ENCODE measurements at regions not wholly inside any gene's neighbourhood (a gene's known extent, or its start where the extent isn't known, plus 50 kb on each side); places are given as distances from the start of the nearest gene placed in this dataset.

- H3K9me3 ChIP-seq (ENCODE audit: control insufficient read depth, low read length, poor library complexity, severe bottlenecking) = no peaks in the 10 kb centered on the region
- no peak overlapping the region for H3K4me3 Mint-ChIP-seq
- no peaks in the 10 kb centered on the region for H3K4me1 Mint-ChIP-seq
- ATAC-seq (no peak), DNase-seq (no peak)
- no peak overlapping the region for H3K27ac Mint-ChIP-seq
- H3K36me3 Mint-ChIP-seq (ENCODE audit: low read depth) = no peaks in the 10 kb centered on the region
- no peaks in the 10 kb centered on the region for H3K27me3 Mint-ChIP-seq
Observed at GRCh38 chr18:26729449-26729848, 136.1 kb downstream of the AQP4 start.

- H3K27ac Mint-ChIP-seq = no peak overlapping the region
Observed at GRCh38 chr18:26729008-26729407, 136.5 kb downstream of the AQP4 start.

GRCh38 chr18:26723981-26724380 is 141.5 kb downstream of the AQP4 start:
- no peak for DNase-seq
- no peak overlapping the region for H3K27ac Mint-ChIP-seq
- H3K36me3 Mint-ChIP-seq (ENCODE audit: low read depth) = no peaks in the 10 kb centered on the region
- no peaks in the 10 kb centered on the region for H3K9me3 ChIP-seq (ENCODE audit: control insufficient read depth, low read length, poor library complexity, severe bottlenecking)
- no peaks in the 10 kb centered on the region for H3K27me3 Mint-ChIP-seq
- no peaks in the 10 kb centered on the region for H3K4me1 Mint-ChIP-seq
- no peak overlapping the region for H3K4me3 Mint-ChIP-seq
- ATAC-seq = no peak

More at GRCh38 chr18:26729008-26729407, 136.5 kb downstream of the AQP4 start:
- Mint-ChIP-seq H3K4me3 (no peak overlapping the region), H3K36me3 (ENCODE audit: low read depth) (no peaks in the 10 kb centered on the region), H3K27me3 (no peaks in the 10 kb centered on the region), H3K4me1 (no peaks in the 10 kb centered on the region)
- ATAC-seq = no peak
- no peak for DNase-seq
- H3K9me3 ChIP-seq (ENCODE audit: control insufficient read depth, low read length, poor library complexity, severe bottlenecking) = no peaks in the 10 kb centered on the region

- Mint-ChIP-seq H3K27ac (no peak overlapping the region), H3K36me3 (ENCODE audit: low read depth) (no peaks in the 10 kb centered on the region), H3K4me1 (no peaks in the 10 kb centered on the region), H3K4me3 (no peak overlapping the region), H3K27me3 (peaks cover 7% of the 10 kb centered on the region)
- ATAC-seq = no peak
- no peaks in the 10 kb centered on the region for H3K9me3 ChIP-seq (ENCODE audit: control insufficient read depth, low read length, poor library complexity, severe bottlenecking)
- DNase-seq = no peak
Observed at GRCh38 chr18:26722565-26722931, 143.0 kb downstream of the AQP4 start.

GRCh38 chr18:26721854-26722564 is 143.5 kb downstream of the AQP4 start:
- Mint-ChIP-seq H3K27me3 (peaks cover 7% of the 10 kb centered on the region), H3K27ac (no peak overlapping the region), H3K4me1 (no peaks in the 10 kb centered on the region), H3K4me3 (no peak overlapping the region), H3K36me3 (ENCODE audit: low read depth) (no peaks in the 10 kb centered on the region)
- H3K9me3 ChIP-seq (ENCODE audit: control insufficient read depth, low read length, poor library complexity, severe bottlenecking) = no peaks in the 10 kb centered on the region
- ATAC-seq = no peak
- DNase-seq = no peak

- no peaks in the 10 kb centered on the region for H3K9me3 ChIP-seq (ENCODE audit: control insufficient read depth, low read length, poor library complexity, severe bottlenecking)
- Mint-ChIP-seq H3K4me3 (no peak overlapping the region), H3K27me3 (peaks cover 7% of the 10 kb centered on the region), H3K36me3 (ENCODE audit: low read depth) (no peaks in the 10 kb centered on the region), H3K4me1 (no peaks in the 10 kb centered on the region), H3K27ac (no peak overlapping the region)
- ATAC-seq (no peak), DNase-seq (no peak)
Observed at GRCh38 chr18:26719896-26720295, 145.6 kb downstream of the AQP4 start.

- Mint-ChIP-seq H3K27ac (no peak overlapping the region), H3K4me1 (no peaks in the 10 kb centered on the region), H3K36me3 (ENCODE audit: low read depth) (no peaks in the 10 kb centered on the region), H3K27me3 (peaks cover 7% of the 10 kb centered on the region), H3K4me3 (no peak overlapping the region)
- no peaks in the 10 kb centered on the region for H3K9me3 ChIP-seq (ENCODE audit: control insufficient read depth, low read length, poor library complexity, severe bottlenecking)
- DNase-seq (no peak), ATAC-seq (no peak)
Observed at GRCh38 chr18:26717123-26717719, 148.3 kb downstream of the AQP4 start.

GRCh38 chr18:26714739-26715138 is 150.8 kb downstream of the AQP4 start:
- H3K4me1 Mint-ChIP-seq = no peaks in the 10 kb centered on the region
- peaks cover 7% of the 10 kb centered on the region for H3K27me3 Mint-ChIP-seq
- DNase-seq (no peak), ATAC-seq (no peak)
- H3K9me3 ChIP-seq (ENCODE audit: control insufficient read depth, low read length, poor library complexity, severe bottlenecking) = no peaks in the 10 kb centered on the region
- H3K36me3 Mint-ChIP-seq (ENCODE audit: low read depth) = no peaks in the 10 kb centered on the region
- no peak overlapping the region for H3K4me3 Mint-ChIP-seq
- no peak overlapping the region for H3K27ac Mint-ChIP-seq

- H3K27ac Mint-ChIP-seq = no peak overlapping the region
- no peaks in the 10 kb centered on the region for H3K4me1 Mint-ChIP-seq
- peaks cover 5% of the 10 kb centered on the region for H3K27me3 Mint-ChIP-seq
- H3K36me3 Mint-ChIP-seq (ENCODE audit: low read depth) = no peaks in the 10 kb centered on the region
- no peak overlapping the region for H3K4me3 Mint-ChIP-seq
- H3K9me3 ChIP-seq (ENCODE audit: control insufficient read depth, low read length, poor library complexity, severe bottlenecking) = no peaks in the 10 kb centered on the region
- ATAC-seq (no peak), DNase-seq (no peak)
Observed at GRCh38 chr18:26711756-26712155, 153.8 kb downstream of the AQP4 start.

- no peaks in the 10 kb centered on the region for H3K36me3 Mint-ChIP-seq (ENCODE audit: low read depth)
- H3K4me1 Mint-ChIP-seq = no peaks in the 10 kb centered on the region
- ATAC-seq (no peak), DNase-seq (no peak)
- peaks cover 5% of the 10 kb centered on the region for H3K27me3 Mint-ChIP-seq
- no peak overlapping the region for H3K4me3 Mint-ChIP-seq
- no peaks in the 10 kb centered on the region for H3K9me3 ChIP-seq (ENCODE audit: control insufficient read depth, low read length, poor library complexity, severe bottlenecking)
- H3K27ac Mint-ChIP-seq = no peak overlapping the region
Observed at GRCh38 chr18:26710470-26711096, 154.9 kb downstream of the AQP4 start.

GRCh38 chr18:26709897-26710296 is 155.6 kb downstream of the AQP4 start:
- no peak overlapping the region for H3K27ac Mint-ChIP-seq
- no peak overlapping the region for H3K4me3 Mint-ChIP-seq
- peaks cover 6% of the 10 kb centered on the region for H3K27me3 Mint-ChIP-seq
- H3K9me3 ChIP-seq (ENCODE audit: control insufficient read depth, low read length, poor library complexity, severe bottlenecking) = no peaks in the 10 kb centered on the region
- DNase-seq = no peak
- H3K36me3 Mint-ChIP-seq (ENCODE audit: low read depth) = no peaks in the 10 kb centered on the region
- ATAC-seq = no peak
- peaks cover 2% of the 10 kb centered on the region for H3K4me1 Mint-ChIP-seq

- H3K27me3 Mint-ChIP-seq = peaks cover 10% of the 10 kb centered on the region
- no peak overlapping the region for H3K27ac Mint-ChIP-seq
- H3K9me3 ChIP-seq (ENCODE audit: control insufficient read depth, low read length, poor library complexity, severe bottlenecking) = no peaks in the 10 kb centered on the region
- no peak overlapping the region for H3K4me3 Mint-ChIP-seq
- no peaks in the 10 kb centered on the region for H3K36me3 Mint-ChIP-seq (ENCODE audit: low read depth)
- DNase-seq = no peak
- no peak for ATAC-seq
- peaks cover 2% of the 10 kb centered on the region for H3K4me1 Mint-ChIP-seq
Observed at GRCh38 chr18:26708806-26709716, 156.4 kb downstream of the AQP4 start.

- Mint-ChIP-seq H3K4me3 (no peak overlapping the region), H3K4me1 (peaks cover 2% of the 10 kb centered on the region), H3K27ac (no peak overlapping the region), H3K27me3 (peaks cover 10% of the 10 kb centered on the region), H3K36me3 (ENCODE audit: low read depth) (no peaks in the 10 kb centered on the region)
- ATAC-seq = no peak
- DNase-seq = no peak
- H3K9me3 ChIP-seq (ENCODE audit: control insufficient read depth, low read length, poor library complexity, severe bottlenecking) = no peaks in the 10 kb centered on the region
Observed at GRCh38 chr18:26706911-26707351, 158.6 kb downstream of the AQP4 start.

Data from T-helper 17 cell (primary cell).